Left lung (tissue), 4 donors: ENCODE measurements at regions not wholly inside any gene's neighbourhood (a gene's known extent, or its start where the extent isn't known, plus 50 kb on each side); places are given as distances from the start of the nearest gene placed in this dataset.

Source experiments
- ATAC-seq: fragments of 200-7000 bp; cut with Tn5 transposase; one replicate; pipeline ENCODE4 v1.9.1; 2020; ENCODE audit warnings: moderate library complexity
- DNase-seq, 4 donors: peaks; one replicate each; pipeline ENCODE4 v3.0.0-alpha.2; 2013 to 2020
- H3K27ac ChIP-seq, 2 donors: fragments of 200-600 bp; sonication (generic) in 1 of 2; one replicate each; pipeline versions ENCODE4 v1.5.0 to v1.8.0; 2020 to 2021
- H3K27me3 ChIP-seq, 2 donors: fragments of 200-600 bp; sonication (generic) in 1 of 2; one replicate each; pipeline versions ENCODE4 v1.5.0 to v1.8.0; 2020 to 2021
- H3K36me3 ChIP-seq, 2 donors: fragments of 200-600 bp; sonication (generic) in 1 of 2; one replicate each; pipeline versions ENCODE4 v1.5.0 to v1.8.0; 2020 to 2021
- H3K4me1 ChIP-seq, 2 donors: fragments of 200-600 bp; one replicate each; pipeline ENCODE4 v1.8.0; 2021
- H3K4me3 ChIP-seq, 2 donors: fragments of 200-600 bp; sonication (generic) in 1 of 2; one replicate each; pipeline versions ENCODE4 v1.5.0 to v1.8.0; 2020 to 2021; ENCODE audit warnings: mild to moderate bottlenecking in 1 of 2
- H3K9me3 ChIP-seq, 2 donors: fragments of 200-600 bp; sonication (generic) in 1 of 2; one replicate each; pipeline versions ENCODE4 v1.5.0 to v1.8.0; 2020 to 2021
- CTCF ChIP-seq, 2 donors: fragments of 200-600 bp; sonication (generic) in 1 of 2; IDR thresholded peaks; one replicate each; pipeline versions ENCODE4 v1.5.0 to v1.8.0; 2021; ENCODE audit warnings: antibody characterized with exemption in 2 of 2
- intact Hi-C, 2 donors: fragments of 100-400 bp; cut with DNase I; formaldehyde crosslinking; loops; one replicate each; pipeline versions ENCODE4 v1.11.2 to v1.14.2; 2022
- donor health status: DM: no; HTN: yes; CAD: no.
- donor health status: DM: no; HTN: no; CAD: no.

GRCh38 chr5:125229556-125229955 lies 483.1 kb upstream of the ZNF608 start:
- H3K4me3 ChIP-seq = no peak overlapping the region
- no peaks in the 10 kb centered on the region for H3K36me3 ChIP-seq
- H3K27ac ChIP-seq = no peak overlapping the region
- no peaks in the 10 kb centered on the region for H3K27me3 ChIP-seq
- H3K4me1 ChIP-seq = no peaks in the 10 kb centered on the region
- no peaks in the 10 kb centered on the region for H3K9me3 ChIP-seq
- no peak for DNase-seq
- no peak for TF ChIP-seq CTCF (IDR thresholded peaks at IDR 0.05)
- intact Hi-C loops = no loop called here
- ATAC-seq = no peak

GRCh38 chr5:125232779-125233230 lies 486.4 kb upstream of the ZNF608 start:
- H3K27me3 ChIP-seq = no peaks in the 10 kb centered on the region
- H3K4me3 ChIP-seq = no peak overlapping the region
- H3K9me3 ChIP-seq = no peaks in the 10 kb centered on the region
- H3K27ac ChIP-seq = no peak overlapping the region
- TF ChIP-seq CTCF (IDR thresholded peaks at IDR 0.05) = no peak
- ATAC-seq = no peak
- H3K36me3 ChIP-seq = no peaks in the 10 kb centered on the region
- no peaks in the 10 kb centered on the region for H3K4me1 ChIP-seq
- DNase-seq = no peak
- intact Hi-C loops = no loop called here

GRCh38 chr5:125233944-125234343 lies 487.5 kb upstream of the ZNF608 start:
- H3K4me1 ChIP-seq = no peaks in the 10 kb centered on the region
- H3K9me3 ChIP-seq = no peaks in the 10 kb centered on the region
- intact Hi-C loops = no loop called here
- no peaks in the 10 kb centered on the region for H3K36me3 ChIP-seq
- no peaks in the 10 kb centered on the region for H3K27me3 ChIP-seq
- TF ChIP-seq CTCF (IDR thresholded peaks at IDR 0.05) = no peak
- H3K4me3 ChIP-seq = no peak overlapping the region
- no peak overlapping the region for H3K27ac ChIP-seq
- ATAC-seq = no peak
- DNase-seq = no peak

GRCh38 chr5:125236007-125236406 lies 489.6 kb upstream of the ZNF608 start:
- H3K9me3 ChIP-seq = no peaks in the 10 kb centered on the region
- no peaks in the 10 kb centered on the region for H3K36me3 ChIP-seq
- no peak overlapping the region for H3K27ac ChIP-seq
- TF ChIP-seq CTCF (IDR thresholded peaks at IDR 0.05) = no peak
- no peak for DNase-seq
- H3K4me3 ChIP-seq = no peak overlapping the region
- no peaks in the 10 kb centered on the region for H3K4me1 ChIP-seq
- ATAC-seq = no peak
- intact Hi-C loops = no loop called here
- no peaks in the 10 kb centered on the region for H3K27me3 ChIP-seq

GRCh38 chr5:125236981-125237380 lies 490.5 kb upstream of the ZNF608 start:
- no peaks in the 10 kb centered on the region for H3K9me3 ChIP-seq
- H3K4me1 ChIP-seq = no peaks in the 10 kb centered on the region
- no peak overlapping the region for H3K4me3 ChIP-seq
- TF ChIP-seq CTCF (IDR thresholded peaks at IDR 0.05) = no peak
- no peak for ATAC-seq
- no peaks in the 10 kb centered on the region for H3K27me3 ChIP-seq
- H3K36me3 ChIP-seq = no peaks in the 10 kb centered on the region
- DNase-seq = no peak
- no peak overlapping the region for H3K27ac ChIP-seq
- intact Hi-C loops = no loop called here
